SKM-1 treated with dmso at 0.1 percent for 144 hours (cell line): ENCODE measurements at regions not wholly inside any gene's neighbourhood (a gene's known extent, or its start where the extent isn't known, plus 50 kb on each side); places are given as distances from the start of the nearest gene placed in this dataset.
"Not testable (repeated sequence)": the region's sequence is repeated elsewhere in the genome, so short reads cannot be mapped to it uniquely, and the experiment has no call there.

ENCODE experiments used
- DNase-seq: peaks from one replicate; lab custom pipeline; 2025; ENCODE audit not compliant: unreplicated experiment; lab: John Stamatoyannopoulos, UW

DNA sequence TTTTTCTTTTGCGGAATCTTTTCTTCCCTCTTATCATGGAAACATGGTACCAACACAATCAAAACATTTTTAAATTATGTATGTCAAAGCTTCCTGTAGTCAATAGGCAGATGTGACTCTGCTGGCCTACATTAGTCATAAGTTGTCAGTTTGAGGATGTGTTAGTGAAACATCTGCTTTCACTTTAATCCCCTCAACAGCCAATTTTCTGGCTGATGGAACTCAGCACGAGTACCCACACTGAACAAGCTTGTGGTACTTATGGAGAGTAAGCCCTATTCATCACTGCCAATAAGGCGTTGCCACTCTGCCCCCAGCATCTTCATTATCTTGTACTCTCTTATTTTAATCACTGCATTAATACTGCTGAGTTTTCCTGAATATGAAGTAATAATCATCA is 1034.4 kb downstream of the CDH9 start:
- no peak for DNase-seq

DNA sequence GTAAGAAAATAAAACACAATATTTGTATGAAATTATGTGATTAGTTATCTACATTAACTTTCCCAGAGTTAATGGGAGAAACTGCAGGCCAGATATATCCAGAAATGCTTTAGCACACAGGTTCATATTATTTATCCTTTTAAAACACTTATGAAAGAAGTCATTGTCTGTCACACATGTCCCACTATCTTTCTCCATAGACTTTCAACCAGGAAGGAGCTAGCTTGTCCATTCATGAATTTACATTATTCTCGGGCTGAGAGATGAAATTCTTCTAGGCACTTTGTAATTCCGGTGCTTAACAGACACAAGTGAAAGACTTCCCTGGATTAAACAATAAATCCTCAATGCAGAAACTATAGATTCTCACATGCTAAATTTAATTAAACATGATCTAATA is 1043.2 kb downstream of the CDH9 start:
- DNase-seq: no peak

- DNase-seq: no peak
These were observed 1044.7 kb downstream of the CDH9 start for GRCh38 chr5:25993701-25994100.

- no peak for DNase-seq
These were observed 1046.7 kb downstream of the CDH9 start for GRCh38 chr5:25991639-25992038.

- no peak for DNase-seq
These were observed 1047.6 kb downstream of the CDH9 start for GRCh38 chr5:25990771-25991170.

DNA sequence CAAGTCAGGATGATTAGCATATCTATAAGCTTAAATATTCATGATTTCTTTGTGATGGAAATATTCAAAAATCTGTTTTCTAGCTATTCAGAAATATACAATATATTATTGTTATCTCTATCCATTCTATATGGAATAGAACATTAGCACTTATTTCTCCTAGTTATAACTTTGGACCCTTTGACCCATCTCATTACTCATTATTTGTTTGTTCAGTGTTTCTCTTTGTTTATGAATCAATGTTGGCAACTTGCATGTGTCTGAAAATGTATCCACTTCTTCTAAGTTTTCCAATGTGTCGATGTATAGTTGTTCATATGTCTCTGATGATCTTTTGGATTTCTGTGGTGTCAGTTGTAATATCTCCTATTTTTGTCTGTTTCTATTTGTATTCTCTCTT is 1059.3 kb downstream of the CDH9 start:
- DNase-seq: no peak

GRCh38 chr5:25975885-25976284 is 1062.5 kb downstream of the CDH9 start:
- DNase-seq: no peak

DNA sequence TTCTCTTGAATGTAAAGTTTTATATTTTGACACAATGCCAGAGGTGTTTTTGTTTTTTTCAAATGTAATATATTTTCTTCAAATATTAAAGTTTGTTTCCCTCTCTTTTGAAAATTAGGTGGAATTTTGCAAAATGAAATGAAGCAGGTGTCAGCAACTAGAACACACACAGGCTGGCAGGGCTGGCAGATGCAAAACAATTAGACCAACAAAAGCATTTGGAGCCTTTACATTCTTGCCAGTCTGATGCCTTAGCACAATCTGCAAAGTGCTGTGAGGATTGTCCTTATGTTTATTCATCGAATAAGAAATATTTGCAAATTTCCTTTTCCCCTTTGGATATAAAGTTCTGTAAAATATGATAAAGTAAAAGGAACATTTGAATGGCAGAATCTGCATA is 1063.9 kb downstream of the CDH9 start:
- no peak for DNase-seq

DNA sequence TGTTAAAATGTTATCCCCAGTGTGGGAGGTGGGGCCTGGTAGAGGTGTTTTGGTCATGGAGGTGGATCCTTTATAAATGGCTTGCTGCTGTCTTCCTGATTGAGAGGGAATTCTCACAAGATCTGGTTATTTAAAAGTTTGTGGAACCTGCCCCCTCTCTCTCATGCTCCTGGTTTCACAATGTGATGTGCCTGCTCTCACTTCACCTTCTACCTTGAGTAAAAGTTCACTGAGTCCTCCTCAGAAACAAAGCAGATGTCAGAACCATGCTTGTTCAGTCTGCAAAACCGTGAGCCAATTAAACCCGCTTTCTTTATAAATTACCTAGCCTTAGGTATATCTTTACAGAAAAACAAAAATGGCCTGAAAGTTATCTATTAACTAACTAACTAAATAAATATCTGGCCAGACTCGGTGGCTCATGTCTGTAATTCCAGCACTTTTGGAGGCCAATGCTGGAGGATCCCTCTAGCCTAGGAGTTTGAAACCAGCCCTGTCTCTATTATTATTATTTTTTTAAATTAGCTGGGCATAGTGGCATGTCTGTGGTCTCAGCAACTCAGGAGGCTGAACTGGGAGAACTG is 1067.4 kb downstream of the CDH9 start:
- DNase-seq: no peak

GRCh38 chr5:25969042-25969441 is 1069.3 kb downstream of the CDH9 start:
- not testable (repeated sequence) for DNase-seq

GRCh38 chr5:25964009-25964372 is 1074.4 kb downstream of the CDH9 start:
- no peak for DNase-seq

DNA sequence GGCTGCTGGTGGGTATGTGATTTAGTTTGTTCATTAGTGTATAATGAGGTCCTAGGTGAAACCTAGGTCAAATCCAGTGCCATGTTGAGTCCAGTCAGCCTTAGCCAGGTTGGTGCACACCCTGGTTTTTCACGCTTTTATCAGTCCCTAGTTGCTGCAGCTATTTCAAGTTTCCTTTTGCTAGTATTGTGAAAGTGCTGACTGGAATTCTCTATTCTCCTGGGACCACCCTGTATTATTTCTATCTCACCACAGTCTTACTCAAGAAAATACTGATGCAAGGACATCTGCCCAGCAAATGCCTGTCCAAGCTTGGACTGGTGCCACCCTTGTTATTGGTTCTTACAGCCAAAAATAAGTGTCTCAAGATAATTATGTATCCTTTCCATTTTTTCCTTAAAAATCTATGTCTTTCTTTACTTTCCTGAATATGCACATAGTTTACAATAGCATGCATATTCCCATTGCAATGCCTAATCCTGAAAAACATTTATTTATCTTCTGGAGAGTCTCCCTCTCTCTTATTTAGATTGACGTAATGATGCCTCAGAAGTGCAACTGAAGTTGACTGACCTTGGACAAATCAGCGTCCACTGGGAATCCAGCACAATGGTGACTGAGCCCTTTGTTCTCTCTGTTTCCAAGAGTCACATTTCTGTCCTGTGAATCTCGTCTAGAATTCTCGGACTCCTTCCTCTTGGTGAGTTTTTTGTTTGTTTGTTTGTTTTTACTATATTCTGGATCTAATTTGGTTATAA is 1075.0 kb downstream of the CDH9 start:
- no peak for DNase-seq

GRCh38 chr5:25955337-25955736 is 1083.0 kb downstream of the CDH9 start:
- no peak for DNase-seq

DNA sequence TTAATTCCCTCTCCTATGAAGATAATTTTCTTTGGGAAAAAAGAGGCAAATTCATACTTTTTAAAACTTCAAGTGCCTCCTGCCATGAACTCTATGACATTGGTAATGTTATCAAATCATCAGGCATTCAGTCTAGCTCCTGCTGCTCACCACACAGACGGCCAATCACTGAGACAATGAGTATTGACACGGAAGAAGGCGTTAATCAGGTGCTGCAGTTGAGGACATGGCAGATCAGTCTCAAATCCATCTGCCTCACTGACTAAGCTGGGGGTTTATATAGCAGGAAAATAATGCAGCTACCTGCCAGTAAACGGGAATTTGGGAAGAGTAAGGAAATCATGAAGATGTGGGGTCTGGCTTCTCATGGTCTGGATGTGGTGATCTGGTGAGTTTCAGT is 1087.7 kb downstream of the CDH9 start:
- DNase-seq: no peak

DNA sequence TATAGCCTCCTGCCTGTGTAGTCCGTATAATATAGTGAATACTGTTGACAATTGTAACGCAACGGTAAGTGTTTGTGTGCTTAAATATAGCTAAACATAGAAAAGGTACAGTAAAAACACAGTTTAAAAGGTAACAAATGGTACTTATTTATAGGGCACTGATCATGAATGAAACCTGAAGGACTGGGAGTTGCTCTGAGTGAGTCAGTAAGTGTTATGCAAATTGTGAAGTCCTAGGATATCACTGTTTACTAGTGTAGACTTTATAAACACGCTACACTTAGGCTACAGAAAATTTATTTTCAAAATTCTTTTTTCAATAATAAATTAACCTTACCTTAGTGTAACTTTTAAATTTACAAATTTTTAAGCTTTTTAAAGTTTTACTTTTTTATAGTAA is 1090.1 kb downstream of the CDH9 start:
- no peak for DNase-seq

GRCh38 chr5:25944786-25945185 is 1093.6 kb downstream of the CDH9 start:
- DNase-seq: no peak

GRCh38 chr5:25909163-25909562 is 1129.2 kb downstream of the CDH9 start:
- no peak for DNase-seq

DNA sequence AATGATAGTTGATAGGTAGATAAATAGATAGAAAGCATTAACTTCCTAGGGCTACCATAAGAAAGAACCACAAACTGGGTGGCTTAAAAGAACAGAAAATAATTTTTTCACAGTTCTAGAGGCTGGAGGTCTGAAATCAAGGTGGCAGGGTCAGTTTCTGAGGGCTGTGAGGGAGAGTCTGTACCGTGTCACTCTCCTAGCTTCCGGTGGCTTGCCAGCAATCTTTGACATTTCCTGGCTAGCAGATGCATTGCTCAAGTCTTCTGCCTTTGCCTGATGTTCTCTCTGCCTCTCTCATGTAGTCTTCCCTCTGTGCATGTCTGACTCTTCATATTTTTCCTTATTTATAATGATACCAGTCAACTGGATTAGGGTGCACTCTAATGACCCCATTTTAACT is 1132.7 kb downstream of the CDH9 start:
- DNase-seq: no peak

DNA sequence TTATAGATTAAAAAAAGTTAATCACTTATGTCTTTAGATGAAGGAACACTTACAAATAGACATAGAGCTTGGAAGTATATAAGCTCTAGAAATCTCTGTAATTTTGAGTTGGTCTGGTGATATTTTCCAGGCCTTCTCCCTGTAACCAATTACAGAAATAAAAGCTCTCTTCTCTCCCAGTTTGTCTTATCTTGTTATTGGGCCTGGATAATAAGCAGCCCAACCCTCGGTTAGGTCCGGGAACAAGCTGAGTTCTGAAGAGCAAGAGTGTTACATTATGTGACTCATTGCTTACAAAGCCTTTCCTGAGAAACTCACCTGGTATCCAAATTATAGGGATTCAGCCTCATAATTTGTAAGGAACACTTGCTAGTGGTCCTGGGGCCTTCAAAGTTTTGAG is 1146.2 kb downstream of the CDH9 start:
- no peak for DNase-seq

GRCh38 chr5:25891691-25892090 is 1146.7 kb downstream of the CDH9 start:
- no peak for DNase-seq

GRCh38 chr5:25881318-25882036 is 1156.9 kb downstream of the CDH9 start:
- DNase-seq: no peak

- no peak for DNase-seq
These were observed 1174.6 kb downstream of the CDH9 start for GRCh38 chr5:25863811-25864210.
